Muscle of back (tissue), 3 donors: ENCODE measurements at regions not wholly inside any gene's neighbourhood (a gene's known extent, or its start where the extent isn't known, plus 50 kb on each side); places are given as distances from the start of the nearest gene placed in this dataset.

Experiments used
- DNase-seq, 3 donors: peaks; one replicate each; pipeline versions ENCODE4 v3.0.0 to v3.0.0-alpha.2; 2013

DNA sequence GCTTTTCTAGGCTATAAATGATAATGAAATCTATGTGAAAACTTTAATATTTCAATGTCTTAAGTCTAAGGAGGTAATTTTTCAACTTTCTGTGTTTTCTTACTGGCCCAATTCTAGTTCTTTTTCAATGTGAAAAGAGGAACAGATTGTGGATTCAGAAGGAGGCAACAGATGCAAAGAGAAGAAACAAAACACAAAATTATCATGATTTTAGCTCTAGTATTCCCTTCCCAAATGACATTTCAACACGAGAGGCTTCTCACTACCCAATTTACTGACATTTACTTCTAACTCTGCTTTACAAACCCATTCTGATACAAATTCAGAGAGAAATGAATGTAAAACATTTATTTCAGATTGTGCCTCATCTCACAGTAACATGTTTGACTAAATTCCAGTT is 169.4 kb downstream of the WT1 start:
- no peak for DNase-seq

DNA sequence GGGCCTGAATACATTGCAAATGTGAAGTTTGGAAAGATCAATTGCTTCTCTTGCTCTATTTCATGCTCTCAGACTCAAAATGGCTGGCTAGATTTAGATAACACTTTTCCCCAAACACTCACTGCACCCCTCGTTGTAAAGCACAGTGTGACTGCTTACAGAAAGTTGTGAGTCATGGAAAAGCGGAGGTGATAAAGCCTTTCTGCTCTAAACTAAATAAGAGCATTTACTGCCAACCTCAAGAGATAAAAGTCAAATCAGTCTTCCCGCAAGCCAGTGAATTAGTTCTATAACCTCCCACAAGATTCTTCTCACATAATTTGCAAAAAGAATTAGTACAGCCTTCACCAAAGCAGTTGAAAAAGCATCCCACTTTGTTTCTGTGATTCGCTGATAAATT is 168.7 kb downstream of the WT1 start:
- DNase-seq = no peak

DNA sequence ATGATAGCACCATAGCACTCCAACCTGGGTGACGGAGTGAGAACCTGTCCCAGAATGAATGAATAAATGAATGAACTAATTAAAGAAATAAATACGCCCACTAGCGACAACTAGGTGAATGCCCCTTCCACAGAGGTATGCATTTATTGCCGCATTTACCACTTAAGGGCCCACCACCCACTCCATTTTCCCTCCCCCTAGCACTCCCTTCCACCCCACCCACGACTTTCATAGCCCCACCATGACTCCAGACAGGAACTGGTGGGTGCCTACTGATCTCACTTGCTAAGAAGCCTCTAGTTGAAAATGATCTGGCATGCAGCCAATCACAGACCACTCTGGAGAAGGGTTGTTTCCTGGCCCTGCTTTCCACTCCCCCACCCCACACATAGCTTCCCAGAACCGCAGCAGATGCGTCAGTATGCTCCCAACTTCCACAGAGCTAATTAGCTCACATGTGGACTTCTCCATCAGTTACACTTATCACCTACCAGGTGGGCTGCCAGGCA is 167.6 kb downstream of the WT1 start:
- DNase-seq = no peak

DNA sequence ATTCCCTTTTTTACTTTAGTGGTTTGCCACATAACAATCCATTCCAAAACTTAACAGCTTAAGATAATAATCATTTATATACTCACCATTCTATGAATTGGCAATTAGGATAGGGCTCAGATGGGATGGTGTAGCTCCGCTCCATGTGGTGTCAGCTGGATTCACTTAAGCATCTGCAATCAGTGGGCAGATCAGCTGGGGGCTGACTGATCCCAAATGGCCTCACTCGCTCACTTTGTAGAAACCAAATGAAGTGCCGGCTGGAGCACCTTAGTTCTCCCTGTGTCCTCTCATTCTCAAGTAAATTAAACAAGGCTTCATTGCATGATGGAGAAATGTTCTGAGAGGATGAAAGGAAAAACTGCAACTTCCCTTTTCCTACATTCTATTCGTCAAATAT is 161.4 kb downstream of the WT1 start:
- no peak for DNase-seq

DNA sequence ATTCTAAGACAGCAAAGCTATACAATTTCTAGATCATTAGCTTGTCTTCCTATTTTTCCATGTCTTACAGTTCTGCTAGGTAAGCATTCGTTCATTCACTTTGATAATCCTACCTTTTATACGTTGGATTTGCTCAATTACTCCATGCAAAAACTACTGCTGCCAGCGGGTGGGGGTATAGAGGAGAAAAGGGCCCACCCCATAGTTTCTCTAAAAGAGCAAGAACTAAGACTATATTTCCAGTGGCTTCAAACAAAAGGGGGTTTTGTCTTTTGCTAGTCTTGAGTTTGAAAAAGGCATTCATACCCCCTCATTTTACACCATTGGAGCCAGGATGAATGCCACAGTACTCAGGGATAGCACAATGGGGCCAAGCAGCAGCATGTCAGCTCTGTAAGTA is 155.7 kb downstream of the WT1 start:
- DNase-seq = no peak

DNA sequence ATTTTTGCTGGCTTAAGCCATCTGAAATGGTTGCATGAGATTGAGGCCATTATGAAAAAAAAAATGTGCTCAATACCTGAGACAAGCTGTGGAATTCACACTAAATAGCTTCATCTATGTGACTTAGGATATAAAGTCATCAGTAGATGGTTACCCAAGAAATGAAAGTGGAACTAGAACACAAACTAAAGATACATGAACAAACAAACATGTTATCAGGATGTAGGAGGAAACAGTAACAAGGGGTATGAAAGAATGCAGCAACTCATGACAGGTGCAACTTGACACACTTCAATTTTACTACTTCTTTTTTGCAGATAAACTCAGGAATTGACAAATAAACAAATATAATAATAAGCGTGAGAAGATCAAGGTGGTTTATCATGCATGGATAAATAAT is 155.0 kb downstream of the WT1 start:
- no peak for DNase-seq

DNA sequence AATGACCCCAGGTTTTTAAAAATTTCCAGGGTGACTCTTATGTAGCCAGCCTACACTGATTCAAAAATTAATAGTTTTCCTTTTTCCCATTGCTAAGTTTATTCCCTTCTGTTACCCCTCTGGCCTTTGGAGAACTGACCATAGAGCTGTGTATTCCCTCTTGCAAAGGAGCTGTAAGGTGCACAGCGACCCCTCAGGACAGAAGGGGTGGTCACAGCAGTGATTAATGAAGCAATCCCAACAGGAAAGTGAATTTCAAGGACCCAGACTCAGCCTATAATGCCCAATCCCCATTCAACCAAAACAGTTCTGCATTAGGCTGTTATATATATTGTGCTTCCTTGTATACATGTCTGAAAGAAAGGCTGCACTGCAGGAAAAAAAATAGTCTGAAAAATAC is 147.1 kb downstream of the WT1 start:
- DNase-seq = no peak

DNA sequence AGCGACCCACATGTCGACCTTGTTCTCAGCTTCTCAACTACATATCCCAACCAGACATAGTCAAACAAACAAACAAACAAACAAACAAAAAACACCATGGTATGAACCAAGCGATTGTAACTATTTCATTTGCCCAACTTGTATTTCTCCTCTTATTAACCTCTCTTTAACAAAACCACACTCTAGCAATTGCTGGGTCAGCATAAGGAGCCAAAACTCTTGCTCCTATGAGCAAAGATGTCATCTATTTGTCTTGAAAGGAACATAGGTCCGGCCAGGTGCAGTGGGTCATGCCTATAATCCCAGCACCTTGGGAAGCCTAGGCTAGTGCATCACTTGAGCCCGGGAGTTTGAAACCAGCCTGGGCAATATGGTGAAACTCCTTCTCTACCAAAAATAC is 145.6 kb downstream of the WT1 start:
- DNase-seq = no peak

DNA sequence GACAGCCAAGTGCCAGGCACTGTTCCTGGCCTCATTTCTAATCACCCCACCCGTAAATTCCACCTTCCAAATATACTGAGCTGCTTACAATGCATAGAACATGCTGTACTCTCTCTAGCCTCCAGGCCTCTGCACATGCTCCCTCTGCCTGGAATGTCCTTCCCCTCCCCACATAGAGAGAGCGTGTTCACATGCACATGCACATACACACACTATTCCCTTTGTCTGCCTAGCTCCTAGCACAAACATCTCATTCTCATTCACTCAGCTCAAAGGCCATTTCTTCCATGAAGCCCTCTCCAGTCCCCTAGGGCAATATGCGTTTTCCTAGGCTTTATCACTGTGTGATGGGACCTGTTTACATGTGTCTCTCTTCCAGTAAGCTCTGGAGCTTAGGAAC is 144.6 kb downstream of the WT1 start:
- DNase-seq = no peak

DNA sequence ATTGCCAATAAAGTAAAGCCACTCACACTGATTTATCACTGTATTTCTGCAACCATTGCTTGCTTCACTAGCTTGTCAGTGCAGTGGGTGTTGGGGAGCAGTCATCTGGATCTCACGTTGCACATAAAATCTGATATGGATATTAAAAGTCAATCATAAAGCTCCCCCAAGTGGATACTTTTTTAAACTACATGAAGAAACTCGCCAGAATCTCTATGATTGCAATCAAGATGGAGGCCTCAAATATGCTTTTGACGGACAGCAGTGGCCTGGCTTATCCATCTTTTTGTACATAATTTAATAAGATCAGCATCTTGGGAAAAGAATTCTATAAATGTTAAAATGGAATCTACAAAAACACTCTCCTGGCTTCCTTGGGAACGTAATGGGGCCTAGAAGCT is 137.7 kb downstream of the WT1 start:
- peak; percentile 21 to 62 (median 26) for DNase-seq

DNA sequence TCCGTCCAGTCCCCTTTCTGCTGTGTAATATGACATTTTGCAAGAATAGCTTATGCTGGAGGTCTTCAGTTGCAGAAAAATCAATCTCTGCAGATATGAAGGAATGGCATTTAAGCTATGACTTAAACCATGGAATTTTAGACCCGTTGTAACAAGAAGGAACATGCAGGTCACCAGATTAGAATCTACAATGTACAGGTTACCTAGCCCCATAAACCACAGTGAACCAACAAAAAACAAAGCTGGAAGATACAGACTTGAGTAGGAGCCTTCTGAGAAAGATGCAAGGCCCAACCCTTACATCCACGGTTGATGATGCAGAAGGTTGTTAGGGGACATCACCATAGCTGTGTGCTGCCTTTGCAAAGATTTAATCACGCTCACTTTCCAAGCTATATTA is 132.5 kb downstream of the WT1 start:
- no peak for DNase-seq

DNA sequence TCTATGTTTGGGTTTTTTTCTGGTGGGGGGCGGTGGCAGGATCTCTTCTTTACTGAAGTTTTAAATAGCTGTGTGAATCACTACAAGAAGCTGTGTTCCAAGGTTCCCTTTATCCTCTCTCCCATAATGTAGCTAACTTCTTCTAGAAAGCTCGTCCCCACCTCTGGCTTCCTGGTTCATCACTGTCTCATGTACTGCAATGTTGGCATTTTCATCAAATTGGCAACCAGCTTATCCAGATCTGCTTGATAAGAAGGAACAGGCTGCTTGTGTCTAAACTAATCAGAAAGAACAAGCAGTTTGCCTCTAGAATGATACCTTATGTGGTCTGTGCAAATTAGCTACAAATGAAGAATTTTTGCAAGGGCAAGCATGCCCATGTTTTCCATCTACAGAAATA is 130.8 kb downstream of the WT1 start:
- DNase-seq = no peak

DNA sequence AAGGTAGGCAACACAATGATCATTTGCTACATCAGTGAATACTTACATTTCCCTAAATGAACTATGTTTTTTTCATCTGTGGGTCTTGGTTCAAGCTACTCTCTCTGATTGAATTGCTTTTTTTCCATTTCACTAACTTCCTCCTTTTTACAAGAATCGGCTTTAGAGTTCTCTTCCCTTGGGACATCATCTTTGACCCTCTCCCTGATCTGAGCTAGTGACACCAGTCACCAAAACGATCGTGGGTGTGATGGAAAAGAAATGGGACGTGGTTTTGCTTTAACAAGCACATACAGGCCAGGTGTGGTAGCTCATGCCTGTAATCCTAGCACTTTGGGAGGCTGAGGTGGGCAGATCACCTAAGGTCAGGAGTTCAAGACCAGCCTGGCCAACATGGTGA is 129.9 kb downstream of the WT1 start:
- no peak for DNase-seq

DNA sequence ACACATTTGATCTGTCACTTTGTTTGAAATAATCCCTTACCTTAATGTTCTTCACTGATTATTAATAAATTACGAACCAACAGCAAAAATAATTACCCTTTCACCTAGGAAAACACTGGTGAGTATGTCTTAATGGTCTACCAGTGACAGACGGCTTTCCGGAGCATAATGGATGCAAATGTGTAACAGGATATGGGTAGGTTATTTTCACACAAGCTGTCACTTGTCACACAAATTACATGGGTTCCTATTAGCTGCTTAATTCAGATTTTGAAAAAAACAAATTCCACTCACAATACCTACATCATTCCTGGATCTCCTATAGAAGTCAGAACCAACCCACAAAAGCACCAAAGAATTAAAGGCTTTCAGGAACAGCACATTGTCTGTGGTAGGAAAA is 127.9 kb downstream of the WT1 start:
- DNase-seq = no peak

DNA sequence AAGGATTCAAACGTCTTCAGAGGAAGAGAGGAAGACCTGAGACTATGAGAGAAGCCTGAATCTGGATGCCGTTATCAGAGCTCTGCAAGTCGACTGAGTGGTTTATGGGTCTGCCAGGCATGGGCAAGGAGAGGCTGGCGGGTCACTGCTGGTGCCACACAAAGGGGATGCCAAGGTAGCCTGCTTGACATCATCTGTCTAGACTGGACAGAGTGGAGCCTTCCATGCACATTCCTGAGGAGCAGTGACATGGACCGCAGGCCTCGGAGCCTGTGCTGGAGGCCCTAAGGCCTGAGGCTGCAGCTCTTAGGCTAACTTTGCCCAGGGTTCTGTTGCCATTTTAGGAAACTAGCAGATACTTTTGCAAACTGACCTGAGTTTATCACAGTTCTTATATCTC is 127.4 kb downstream of the WT1 start:
- no peak for DNase-seq

DNA sequence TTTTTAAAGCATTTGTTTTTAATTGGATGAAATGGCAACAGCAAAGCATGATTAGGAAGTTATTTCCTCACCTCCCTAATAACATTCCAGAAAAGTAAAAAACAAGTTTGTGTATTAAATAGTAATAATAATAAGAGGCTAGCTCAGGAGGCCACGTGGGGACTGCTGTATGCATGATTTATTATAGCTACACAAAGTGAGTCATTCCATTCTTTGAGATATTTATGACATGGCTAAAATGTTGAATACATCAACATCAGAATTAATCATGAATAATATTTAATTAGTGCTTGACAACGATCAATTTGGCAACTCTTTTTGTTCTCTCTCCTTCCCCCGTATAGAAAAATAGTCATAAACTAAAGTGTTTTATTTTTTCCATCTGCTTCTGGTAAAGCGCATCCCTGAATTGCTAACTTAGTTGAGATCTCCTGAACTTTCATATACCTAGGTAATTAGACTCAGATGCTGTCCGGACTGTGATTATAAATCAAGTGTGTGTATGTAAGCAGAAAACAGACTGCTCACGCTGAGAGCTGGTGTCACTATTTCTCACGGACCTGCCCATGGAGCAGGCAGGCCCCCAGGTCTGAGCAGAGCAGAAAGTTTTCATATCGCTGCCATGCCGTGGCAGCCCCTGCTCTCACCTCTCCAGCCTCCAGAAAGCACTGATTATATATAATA is 125.7 kb downstream of the WT1 start:
- no peak for DNase-seq

DNA sequence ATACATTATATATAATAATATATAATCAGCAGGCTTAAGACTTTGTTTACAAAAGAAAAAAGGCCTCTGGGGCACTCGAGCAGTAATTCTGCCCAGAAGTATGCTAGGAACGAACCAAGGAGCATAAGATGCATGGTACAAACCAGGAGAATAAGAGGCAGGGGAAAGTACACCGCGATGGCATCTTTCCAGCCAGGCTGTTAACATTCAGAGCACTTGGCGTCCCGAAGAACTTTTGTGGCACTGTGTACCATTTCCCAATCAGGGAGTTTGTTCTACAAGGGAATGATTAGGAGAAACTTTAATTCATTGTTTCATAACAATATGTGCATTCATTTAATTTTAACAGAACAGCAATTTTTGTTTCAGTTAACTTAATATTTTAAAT is 125.1 kb downstream of the WT1 start:
- DNase-seq = no peak

DNA sequence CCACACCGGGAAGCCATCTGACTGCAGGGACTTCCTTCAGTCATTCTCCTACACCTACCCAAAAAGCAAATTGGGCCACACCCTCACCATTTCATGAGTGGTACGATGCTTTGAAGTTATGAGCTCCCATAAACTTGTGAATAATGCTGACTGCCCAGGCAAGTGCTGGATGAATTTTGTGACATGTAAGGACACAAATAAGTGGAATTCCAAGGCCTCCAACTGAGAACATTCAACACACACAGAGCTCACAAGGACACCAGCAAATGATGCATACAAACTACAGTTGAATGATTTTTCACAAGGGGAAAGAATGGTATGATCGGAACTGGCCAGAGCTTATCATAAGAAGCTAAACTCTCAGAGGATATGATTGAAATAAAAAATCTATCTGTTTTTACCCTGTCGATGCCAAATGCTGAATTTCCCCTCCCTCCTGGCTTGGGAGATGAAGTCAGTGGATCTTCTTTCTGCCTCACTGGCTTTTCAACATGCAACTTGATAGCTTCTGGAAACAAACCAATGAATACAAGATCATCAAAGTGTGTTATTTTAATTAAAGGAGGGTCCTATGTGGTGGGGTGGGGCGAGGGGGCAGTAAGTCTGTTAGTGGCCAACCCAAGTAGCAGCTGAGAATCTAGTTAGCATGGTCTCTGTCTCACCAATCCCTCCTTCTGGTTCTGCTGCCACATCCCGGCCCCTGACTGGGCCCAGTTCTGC is 123.8 kb downstream of the WT1 start:
- no peak for DNase-seq

DNA sequence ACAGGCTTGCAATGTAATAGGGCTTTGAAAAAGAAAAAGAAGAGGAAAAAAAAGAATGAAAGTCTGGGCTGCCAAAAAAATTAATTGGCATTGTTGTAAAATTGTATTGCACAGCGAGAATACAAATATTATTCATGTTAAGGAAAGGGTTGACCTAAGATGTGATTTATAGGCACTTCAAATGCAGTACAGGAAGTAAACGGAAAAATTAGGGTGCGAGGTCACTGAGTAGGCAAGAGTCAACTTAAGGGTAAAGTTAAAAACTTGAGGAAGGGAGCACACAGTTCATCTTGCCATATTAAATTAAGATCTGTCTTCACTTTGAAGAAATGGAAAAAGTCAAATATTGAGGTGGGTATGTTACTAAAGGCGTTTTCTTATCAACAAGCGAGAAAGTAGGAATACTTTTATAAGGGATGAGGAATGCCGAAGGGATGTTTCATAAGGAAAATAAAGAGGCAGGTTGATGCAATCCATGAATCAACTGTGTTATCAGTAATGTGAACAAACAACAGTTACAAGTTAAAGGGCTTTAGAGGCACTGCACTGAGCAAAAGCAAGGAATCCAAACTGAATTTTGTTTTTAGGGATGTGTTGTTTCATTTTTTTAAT is 123.0 kb downstream of the WT1 start:
- no peak for DNase-seq

DNA sequence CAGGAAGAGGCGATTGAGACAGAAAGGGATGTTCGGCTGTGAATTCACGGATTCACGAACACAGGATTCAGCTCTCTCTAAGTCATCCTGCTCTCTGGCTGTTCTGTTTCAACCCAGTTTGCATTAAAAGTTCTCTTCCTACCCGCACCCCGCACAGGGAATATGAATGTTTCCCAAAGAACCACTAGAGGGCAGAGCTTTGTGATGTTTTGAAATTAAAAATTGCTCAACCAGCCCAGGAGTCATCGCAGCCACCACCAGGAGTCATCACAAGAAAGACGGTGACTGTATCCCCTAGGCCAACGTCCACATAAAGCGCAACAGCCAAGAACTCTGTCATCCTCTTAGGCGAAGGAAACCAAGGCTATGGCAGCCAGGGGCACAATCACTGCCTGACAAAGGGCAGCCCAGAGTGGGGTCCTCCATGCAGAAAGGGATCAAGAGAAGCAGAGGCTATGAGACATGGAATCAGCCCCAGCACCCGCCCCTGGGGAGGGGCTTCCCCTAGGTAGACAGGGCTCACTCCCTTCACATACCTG is 122.4 kb downstream of the WT1 start:
- peak in 2 of 3 donors; percentile 34 to 42 for DNase-seq

DNA sequence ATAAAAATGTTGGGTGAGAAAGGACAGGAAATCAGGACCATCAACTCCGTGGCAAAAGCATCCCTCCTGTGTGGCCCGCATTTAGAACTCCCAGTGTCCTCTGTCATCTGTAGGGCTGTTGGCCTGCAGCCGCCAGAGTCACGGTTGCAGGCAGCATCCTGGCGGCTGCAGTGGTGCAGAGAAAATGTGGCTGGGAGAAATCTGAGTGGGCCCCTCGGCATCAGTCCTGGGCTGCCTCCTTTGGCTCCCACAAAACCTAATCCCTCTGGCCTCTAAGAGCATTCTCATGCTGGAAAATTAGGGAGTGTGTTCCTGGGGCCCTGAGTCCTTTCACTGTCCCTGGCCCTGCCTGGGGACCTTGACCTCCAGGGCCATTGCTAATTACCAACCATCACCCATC is 121.9 kb downstream of the WT1 start:
- DNase-seq = no peak

DNA sequence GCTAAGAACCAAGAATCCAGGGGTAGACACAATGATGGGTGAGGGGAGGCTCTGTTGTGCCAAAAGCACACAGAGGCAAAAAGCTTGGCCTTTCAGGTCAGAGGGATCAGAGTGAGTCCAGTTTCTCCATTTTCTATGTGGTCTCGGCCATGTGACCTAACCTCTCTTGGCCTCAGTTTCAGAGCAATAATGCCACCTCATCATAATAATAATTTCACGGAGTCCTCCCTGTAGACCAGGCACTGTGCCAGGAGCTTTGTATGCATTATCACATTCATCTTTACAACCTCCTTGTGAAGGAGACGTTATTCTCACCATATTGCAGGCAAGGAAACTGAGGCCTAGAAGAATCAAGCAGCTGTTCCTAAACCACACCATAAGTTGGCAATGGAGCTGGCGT is 120.2 kb downstream of the WT1 start:
- DNase-seq = no peak

DNA sequence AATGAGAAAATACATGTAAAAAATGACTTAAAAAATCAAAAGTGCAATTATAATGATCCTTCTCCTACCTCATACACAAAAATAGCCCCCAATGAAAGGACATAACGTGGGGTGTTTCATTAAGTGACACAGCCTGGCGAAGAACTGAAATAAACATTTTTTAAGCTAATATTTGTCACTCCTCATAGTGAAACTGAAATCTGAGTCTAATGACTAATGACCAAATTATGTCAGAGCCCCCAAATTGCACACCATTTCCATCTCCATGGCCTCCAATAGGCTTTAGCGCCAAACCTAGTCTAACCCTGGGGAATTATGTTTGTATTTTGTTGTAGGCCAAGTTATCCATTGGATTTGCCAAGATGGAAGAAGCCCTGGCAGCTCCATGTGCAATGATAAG is 119.1 kb downstream of the WT1 start:
- no peak for DNase-seq
